HCT116 (cell line): ENCODE measurements at regions not wholly inside any gene's neighbourhood (a gene's known extent, or its start where the extent isn't known, plus 50 kb on each side); places are given as distances from the start of the nearest gene placed in this dataset.

Source experiments
- ATAC-seq: fragments of 200-7000 bp; cut with Tn5 transposase; 2 replicates; pipeline ENCODE4 v1.9.1; 2020; ENCODE audit warnings: mild to moderate bottlenecking, moderate library complexity
- BruUV-seq: library from RNA; stranded (reverse); fragments of 400-500 nt; replicated peaks from 2 replicates; lab custom pipeline; 2021; lab: Mats Ljungman, UMichigan
- CTCF ChIA-PET: fragments of 300-600 bp; sonication (Branson Sonifier 250); formaldehyde crosslinking; loops from one replicate; lab custom pipeline; 2021; ENCODE audit warnings: antibody characterized with exemption; lab: Charles Lee
- POLR2A ChIA-PET: fragments of 300-600, 350-600 bp; sonication (Branson Sonifier 250); formaldehyde crosslinking; loops from one replicate; lab custom pipeline; 2021; ENCODE audit warnings: antibody characterized with exemption; lab: Charles Lee
- RAD21 ChIA-PET, 2 experiments: fragments of 300-600 bp; sonication (Branson Sonifier 250); formaldehyde crosslinking; loops; one replicate each; lab custom pipeline; 2023; ENCODE audit warnings: low total read pairs in 2 of 2; ENCODE audit not compliant: uncharacterized antibody in 2 of 2, unreplicated experiment in 2 of 2, low non-redundant PET in 1 of 2; lab: Charles Lee
- DNase-seq: peaks from one replicate; pipeline ENCODE4 v3.0.0-alpha.2; 2010; ENCODE audit warnings: low read depth, low spot score
- H2AFZ ChIP-seq: fragments of 200-600 bp; shearing (Covaris generic), sonication (generic); 2 replicates; pipeline ENCODE4 v1.6.1; 2017; ENCODE audit warnings: low read depth, mixed run types, mixed read lengths, antibody characterized with exemption, low read length; ENCODE audit not compliant: poor library complexity, severe bottlenecking
- H3K27ac ChIP-seq: 2 replicates; pipeline ENCODE4 v1.5.1; 2012; ENCODE audit warnings: low read depth, low read length
- H3K27me3 ChIP-seq: fragments of 200-600 bp; sonication (generic); 2 replicates; pipeline ENCODE4 v1.6.1; 2016; ENCODE audit warnings: mixed run types, low read length, mixed read lengths; ENCODE audit not compliant: insufficient read depth
- H3K36me3 ChIP-seq, 2 experiments: fragments of 200-500 bp in 1 of 2; fragments of 200-600 bp in 1 of 2; sonication (Bioruptor generic) in 1 of 2; sonication (generic) in 1 of 2; 2 replicates each; pipeline versions ENCODE4 v1.5.1 to v1.6.1; 2014 to 2016; ENCODE audit warnings: low read length in 2 of 2, inconsistent platforms in 1 of 2, mixed read lengths in 1 of 2, mixed run types in 1 of 2; ENCODE audit not compliant: insufficient read depth in 2 of 2, control insufficient read depth in 1 of 2
- H3K4me1 ChIP-seq, 2 experiments: fragments of 200-600 bp in 1 of 2; sonication (generic) in 1 of 2; 2 replicates each; pipeline versions ENCODE4 v1.5.1 to v1.6.1; 2012 to 2017; ENCODE audit warnings: low read length in 2 of 2, inconsistent platforms in 1 of 2, mild to moderate bottlenecking in 1 of 2, mixed read lengths in 1 of 2, mixed run types in 1 of 2, moderate library complexity in 1 of 2; ENCODE audit not compliant: insufficient read depth in 2 of 2, control insufficient read depth in 1 of 2
- H3K4me2 ChIP-seq: fragments of 200-600 bp; sonication (generic); 2 replicates; pipeline ENCODE4 v1.6.1; 2017; ENCODE audit warnings: mixed run types, low read length, mixed read lengths
- H3K4me3 ChIP-seq, 2 experiments: fragments of 200-600 bp in 1 of 2; sonication (generic) in 1 of 2; replicated peaks in 1 of 2; 2 replicates each; pipeline ENCODE4 v1.5.1; 2011 to 2016; ENCODE audit warnings: low read length in 2 of 2, control low read depth in 1 of 2, low read depth in 1 of 2, mild to moderate bottlenecking in 1 of 2, mixed read lengths in 1 of 2, mixed run types in 1 of 2
- H3K79me2 ChIP-seq: fragments of 200-600 bp; sonication (generic); 2 replicates; pipeline ENCODE4 v1.6.1; 2017; ENCODE audit warnings: mild to moderate bottlenecking, mixed run types, low read length, moderate library complexity, mixed read lengths; ENCODE audit not compliant: insufficient read depth
- H3K9ac ChIP-seq: fragments of 200-600 bp; sonication (generic); 2 replicates; pipeline ENCODE4 v1.6.1; 2016; ENCODE audit warnings: low read length, mixed read lengths
- H3K9me2 ChIP-seq: fragments of 200-600 bp; sonication (generic), shearing (Covaris generic); 2 replicates; pipeline ENCODE4 v1.6.1; 2017; ENCODE audit warnings: mixed run types, mild to moderate bottlenecking, moderate library complexity; ENCODE audit not compliant: insufficient read depth
- H3K9me3 ChIP-seq, 2 experiments: fragments of 200-500 bp in 1 of 2; fragments of 200-600 bp in 1 of 2; sonication (Bioruptor generic) in 1 of 2; sonication (generic) in 1 of 2; 2 replicates each; pipeline ENCODE4 v1.6.1; 2014 to 2017; ENCODE audit warnings: low read length in 2 of 2, mixed read lengths in 2 of 2, inconsistent platforms in 1 of 2, low read depth in 1 of 2, mild to moderate bottlenecking in 1 of 2, mixed run types in 1 of 2, moderate library complexity in 1 of 2; ENCODE audit not compliant: control insufficient read depth in 1 of 2, insufficient read depth in 1 of 2
- H4K20me1 ChIP-seq: fragments of 200-600 bp; sonication (generic), shearing (Covaris generic); 2 replicates; pipeline ENCODE4 v1.6.1; 2017; ENCODE audit warnings: mixed run types, mild to moderate bottlenecking, moderate library complexity; ENCODE audit not compliant: insufficient read depth
- ATF3 ChIP-seq: IDR thresholded peaks from 2 replicates; pipeline ENCODE4 v1.6.1; 2012
- CBX3 ChIP-seq: IDR thresholded peaks from 2 replicates; pipeline ENCODE4 v1.6.1; 2012; ENCODE audit warnings: low read depth
- CTCF ChIP-seq, 3 experiments: fragments of 200-600 bp in 1 of 3; sonication (generic) in 1 of 3; IDR thresholded peaks in 2 of 3; conservative IDR thresholded peaks in 1 of 3; 2 replicates each; pipeline ENCODE4 v1.5.1; 2012 to 2017; ENCODE audit warnings: low read depth in 2 of 3, low read length in 2 of 3, antibody characterized with exemption in 1 of 3, borderline replicate concordance in 1 of 3, control low read depth in 1 of 3, mild to moderate bottlenecking in 1 of 3, mixed read lengths in 1 of 3, mixed run types in 1 of 3, moderate library complexity in 1 of 3; ENCODE audit not compliant: insufficient read depth in 1 of 3
- EGR1 ChIP-seq: IDR thresholded peaks from 2 replicates; pipeline ENCODE4 v1.6.1; 2012; ENCODE audit warnings: low read depth
- EZH2 ChIP-seq: fragments of 200-600 bp; sonication (generic); IDR thresholded peaks from 2 replicates; pipeline ENCODE4 v1.6.1; 2017; ENCODE audit warnings: antibody characterized with exemption, mixed run types
- EZH2phosphoT487 ChIP-seq: fragments of 200-600 bp; IDR thresholded peaks from 2 replicates; pipeline ENCODE4 v1.6.1; 2018; ENCODE audit warnings: antibody characterized with exemption, borderline replicate concordance
- JUND ChIP-seq: IDR thresholded peaks from 2 replicates; pipeline ENCODE4 v1.6.1; 2012
- MAX ChIP-seq: IDR thresholded peaks from 2 replicates; pipeline ENCODE4 v1.6.1; 2012
- POLR2A ChIP-seq: IDR thresholded peaks from 2 replicates; pipeline ENCODE4 v1.7.0; 2011; ENCODE audit warnings: borderline replicate concordance; ENCODE audit not compliant: insufficient read depth, insufficient read length; ENCODE audit errors: extremely low read depth
- REST ChIP-seq: IDR thresholded peaks from 2 replicates; pipeline ENCODE4 v1.6.1; 2012; ENCODE audit warnings: low read depth
- YY1 ChIP-seq: IDR thresholded peaks from 2 replicates; pipeline ENCODE4 v1.6.1; 2011; ENCODE audit warnings: low read length, low read depth, moderate library complexity, mild to moderate bottlenecking; ENCODE audit not compliant: insufficient replicate concordance; ENCODE audit errors: extremely low read depth
- ZFX ChIP-seq: fragments of 450-650 bp; IDR thresholded peaks from 2 replicates; pipeline ENCODE4 v1.6.1; 2017
- ZNF274 ChIP-seq: fragments of 200-500 bp; sonication (Bioruptor generic); IDR thresholded peaks from 2 replicates; pipeline ENCODE4 v1.6.1; 2014; ENCODE audit warnings: mild to moderate bottlenecking, low read depth, low read length, inconsistent platforms
- intact Hi-C: fragments of 100-400 bp; cut with micrococcal nuclease; formaldehyde crosslinking; loops from 2 replicates; pipeline ENCODE4 v1.10.0; 2022

- POLR2A ChIA-PET, result interaction anchor here (0.5 kb wide), 1 partner anchor 85 kb away, joined by 3 read pairs; no protein-coding TSS in a partner anchor
- H3K36me3 ChIP-seq, result no peaks in the 10 kb centered on the region
- H3K27me3 ChIP-seq, result no peaks in the 10 kb centered on the region
- H2AFZ ChIP-seq, result no peak overlapping the region
- H3K9ac ChIP-seq, result no peak overlapping the region
- BruUV-seq, result no TSS peak
- H3K4me3 ChIP-seq, result no peak overlapping the region
- intact Hi-C loops, result no loop called here
- RAD21 ChIA-PET, result no interaction called here
- ATAC-seq, result no peak
- H3K9me3 ChIP-seq, result no peaks in the 10 kb centered on the region
- H3K79me2 ChIP-seq, result no peaks in the 10 kb centered on the region
- CTCF ChIA-PET, result no interaction called here
- no peak for DNase-seq
- no peak overlapping the region for H3K4me2 ChIP-seq
- TF ChIP-seq REST (no peak), ATF3 (no peak), YY1 (no peak), JUND (no peak), ZFX (no peak), EZH2phosphoT487 (no peak), CTCF (IDR thresholded peaks at IDR 0.05 in 2 of 3, conservative IDR thresholded peaks at IDR 0.05 in 1 of 3; ENCODE audit: borderline replicate concordance in 1 of 3, insufficient read depth in 1 of 3, low read depth in 2 of 3, low read length in 2 of 3) (no peak), ZNF274 (no peak), POLR2A (no peak), EGR1 (no peak), CBX3 (no peak), EZH2 (no peak), MAX (no peak)
- TF ChIP-seq, all 23 proteins: peak for 0
- no peaks in the 10 kb centered on the region for H3K9me2 ChIP-seq
- H3K4me1 ChIP-seq, result peaks cover 0 to 2% of the 10 kb centered on the region in 2 experiments; a peak in 1 of 4 replicates
- H4K20me1 ChIP-seq, result no peaks in the 10 kb centered on the region
- H3K27ac ChIP-seq, result no peak overlapping the region
These were observed 183.0 kb upstream of the ZC3H15 start for GRCh38 chr2:186303091-186303490.
